Thoracic aorta (tissue), 2 donors: ENCODE measurements at regions not wholly inside any gene's neighbourhood (a gene's known extent, or its start where the extent isn't known, plus 50 kb on each side); places are given as distances from the start of the nearest gene placed in this dataset.

ENCODE experiments used
- ATAC-seq: fragments of 150-250 bp; one replicate; pipeline ENCODE4 v1.8.0; 2017; ENCODE audit warnings: low read depth; ENCODE audit not compliant: insufficient number of reproducible peaks, low FRiP score
- DNase-seq: peaks from one replicate; pipeline ENCODE4 v3.0.0-alpha.2; 2020; ENCODE audit warnings: low spot score
- H3K27ac ChIP-seq, 2 donors: fragments of 200-600 bp; sonication (generic); 1 replicate in 1 of 2; 2 replicates in 1 of 2; pipeline ENCODE4 v1.5.1; 2016; ENCODE audit warnings: mild to moderate bottlenecking in 2 of 2, moderate library complexity in 2 of 2
- H3K27me3 ChIP-seq: fragments of 200-600 bp; sonication (generic); replicated peaks from 2 replicates; pipeline ENCODE4 v1.6.0; 2016; ENCODE audit warnings: mild to moderate bottlenecking; ENCODE audit not compliant: insufficient read depth
- H3K36me3 ChIP-seq: fragments of 200-600 bp; sonication (generic); one replicate; pipeline ENCODE4 v1.5.1; 2016
- H3K4me1 ChIP-seq, 2 donors: fragments of 200-600 bp; sonication (generic); 1 replicate in 1 of 2; 2 replicates in 1 of 2; pipeline versions ENCODE4 v1.5.1 to v1.6.0; 2016; ENCODE audit warnings: low read depth in 2 of 2, mild to moderate bottlenecking in 1 of 2; ENCODE audit not compliant: control insufficient read depth in 1 of 2
- H3K4me3 ChIP-seq: fragments of 200-600 bp; sonication (generic); 2 replicates; pipeline ENCODE4 v1.5.1; 2016; ENCODE audit warnings: mild to moderate bottlenecking
- H3K9me3 ChIP-seq: fragments of 200-600 bp; sonication (generic); 2 replicates; pipeline ENCODE4 v1.5.1; 2016
- CTCF ChIP-seq: fragments of 200-600 bp; sonication (generic); IDR thresholded peaks from one replicate; pipeline ENCODE4 v1.5.1; 2019; ENCODE audit warnings: antibody characterized with exemption

- H3K4me3 ChIP-seq: no peak overlapping the region
- TF ChIP-seq CTCF: no peak
- no peak overlapping the region for H3K27ac ChIP-seq
- peaks cover 3% of the 10 kb centered on the region for H3K9me3 ChIP-seq
- H3K36me3 ChIP-seq: no peaks in the 10 kb centered on the region
- DNase-seq: no peak
- H3K4me1 ChIP-seq: no peaks in the 10 kb centered on the region
- no peak for ATAC-seq
- H3K27me3 ChIP-seq: no peaks in the 10 kb centered on the region
These were observed 59.4 kb upstream of the SLC35B3 start for GRCh38 chr6:8494730-8495129.

GRCh38 chr6:8492536-8493133 is 57.3 kb upstream of the SLC35B3 start:
- Histone ChIP-seq H3K27ac (no peak overlapping the region), H3K4me1 (no peaks in the 10 kb centered on the region), H3K27me3 (no peaks in the 10 kb centered on the region), H3K36me3 (no peaks in the 10 kb centered on the region), H3K9me3 (peaks cover 3% of the 10 kb centered on the region), H3K4me3 (no peak overlapping the region)
- ATAC-seq: no peak
- no peak for TF ChIP-seq CTCF
- DNase-seq: no peak
